WERI-Rb-1 (cell line): ENCODE measurements at regions not wholly inside any gene's neighbourhood (a gene's known extent, or its start where the extent isn't known, plus 50 kb on each side); places are given as distances from the start of the nearest gene placed in this dataset.
A peak's percentile ranks its signal among the peaks of the same experiment; 100 is the strongest.
"Not testable (repeated sequence)": the region's sequence is repeated elsewhere in the genome, so short reads cannot be mapped to it uniquely, and the experiment has no call there.

Experiments used
- DNase-seq: peaks from one replicate; pipeline ENCODE4 v3.0.0-alpha.2; 2020
- H3K27ac ChIP-seq: fragments of 250-450 bp; sonication (Bioruptor Pico); 2 replicates; pipeline ENCODE4 v1.5.1; 2020; ENCODE audit warnings: mild to moderate bottlenecking, moderate library complexity
- H3K27me3 ChIP-seq: fragments of 250-450 bp; sonication (Bioruptor Pico); 2 replicates; pipeline ENCODE4 v1.5.1; 2021; ENCODE audit warnings: mild to moderate bottlenecking, low read depth, moderate library complexity; ENCODE audit not compliant: insufficient read depth, severe bottlenecking
- H3K36me3 ChIP-seq: fragments of 250-450 bp; sonication (Bioruptor Pico); 2 replicates; pipeline ENCODE4 v1.5.1; 2020; ENCODE audit warnings: mild to moderate bottlenecking, moderate library complexity
- H3K4me3 ChIP-seq: 2 replicates; pipeline ENCODE4 v1.5.1; 2011; ENCODE audit warnings: low read depth, mild to moderate bottlenecking, control low read depth, low read length
- H3K9me3 ChIP-seq: fragments of 250-450 bp; sonication (Bioruptor Pico); 2 replicates; pipeline ENCODE4 v1.5.1; 2021; ENCODE audit warnings: mild to moderate bottlenecking, moderate library complexity; ENCODE audit not compliant: severe bottlenecking
- CTCF ChIP-seq: IDR thresholded peaks from 2 replicates; pipeline ENCODE4 v1.5.1; 2011; ENCODE audit warnings: low read depth, mild to moderate bottlenecking, control low read depth, inconsistent platforms, low read length

- Histone ChIP-seq H3K27me3 (peaks cover 8% of the 10 kb centered on the region), H3K27ac (no peak overlapping the region), H3K9me3 (no peaks in the 10 kb centered on the region), H3K4me3 (no peak overlapping the region), H3K36me3 (no peaks in the 10 kb centered on the region)
- no peak for DNase-seq
- TF ChIP-seq CTCF = no peak
These were observed 386.2 kb upstream of the FGF16 start for GRCh38 chrX:77061022-77061421.

- no peak overlapping the region for H3K27ac ChIP-seq
- no peak overlapping the region for H3K4me3 ChIP-seq
- H3K36me3 ChIP-seq = no peaks in the 10 kb centered on the region
- DNase-seq = no peak
- H3K9me3 ChIP-seq = no peaks in the 10 kb centered on the region
- TF ChIP-seq CTCF = no peak
- peaks cover 8% of the 10 kb centered on the region for H3K27me3 ChIP-seq
These were observed 385.6 kb upstream of the FGF16 start for GRCh38 chrX:77061545-77061944.

- no peak for DNase-seq
- Histone ChIP-seq H3K36me3 (no peaks in the 10 kb centered on the region), H3K27ac (no peak overlapping the region), H3K27me3 (peaks cover 27% of the 10 kb centered on the region), H3K9me3 (no peaks in the 10 kb centered on the region), H3K4me3 (no peak overlapping the region)
- no peak for TF ChIP-seq CTCF
These were observed 381.3 kb upstream of the FGF16 start for GRCh38 chrX:77065896-77066295.

GRCh38 chrX:77070202-77070918, 376.8 kb upstream of the FGF16 start:
- Histone ChIP-seq H3K27me3 (peaks cover 19% of the 10 kb centered on the region), H3K9me3 (no peaks in the 10 kb centered on the region), H3K36me3 (no peaks in the 10 kb centered on the region), H3K27ac (no peak overlapping the region), H3K4me3 (no peak overlapping the region)
- no peak for DNase-seq
- no peak for TF ChIP-seq CTCF

- Histone ChIP-seq H3K27me3 (no peaks in the 10 kb centered on the region), H3K36me3 (no peaks in the 10 kb centered on the region), H3K9me3 (no peaks in the 10 kb centered on the region), H3K27ac (no peak overlapping the region), H3K4me3 (no peak overlapping the region)
- peak; percentile 17 for DNase-seq
- no peak for TF ChIP-seq CTCF
These were observed 370.3 kb upstream of the FGF16 start for GRCh38 chrX:77076896-77077295.

GRCh38 chrX:77081237-77081636, 366.0 kb upstream of the FGF16 start:
- H3K4me3 ChIP-seq, H3K36me3 ChIP-seq, DNase-seq, H3K9me3 ChIP-seq, H3K27me3 ChIP-seq, H3K27ac ChIP-seq: not testable (repeated sequence)
